HG03196 (cell line): ENCODE measurements at regions not wholly inside any gene's neighbourhood (a gene's known extent, or its start where the extent isn't known, plus 50 kb on each side); places are given as distances from the start of the nearest gene placed in this dataset.

Experiments used
- ATAC-seq: cut with Tn5 transposase; IDR thresholded peaks from one replicate; pipeline ENCODE4 v1.9.1; 2021; ENCODE audit not compliant: unreplicated experiment

- ATAC-seq: no peak
Measured at GRCh38 chr10:57222129-57222528, 861.1 kb upstream of the ZWINT start.

GRCh38 chr10:57221674-57222073, 860.6 kb upstream of the ZWINT start:
- no peak for ATAC-seq

- no peak for ATAC-seq
Measured at GRCh38 chr10:57218382-57218781, 857.3 kb upstream of the ZWINT start.

- no peak for ATAC-seq
Measured at GRCh38 chr10:57202356-57202755, 841.3 kb upstream of the ZWINT start.

GRCh38 chr10:57188846-57189245, 827.8 kb upstream of the ZWINT start:
- ATAC-seq: no peak

GRCh38 chr10:57186201-57186600, 825.1 kb upstream of the ZWINT start:
- ATAC-seq: no peak

GRCh38 chr10:57169597-57169996, 808.5 kb upstream of the ZWINT start:
- ATAC-seq: no peak

- no peak for ATAC-seq
Measured at GRCh38 chr10:57168611-57169240, 807.7 kb upstream of the ZWINT start.

- no peak for ATAC-seq
Measured at GRCh38 chr10:57165671-57166070, 804.6 kb upstream of the ZWINT start.

- ATAC-seq: no peak
Measured at GRCh38 chr10:57162231-57162630, 801.2 kb upstream of the ZWINT start.

- ATAC-seq: no peak
Measured at GRCh38 chr10:57161157-57161556, 800.1 kb upstream of the ZWINT start.

- no peak for ATAC-seq
Measured at GRCh38 chr10:57145548-57145947, 784.5 kb upstream of the ZWINT start.

GRCh38 chr10:57142925-57143576, 782.0 kb upstream of the ZWINT start:
- no peak for ATAC-seq

- no peak for ATAC-seq
Measured at GRCh38 chr10:57141708-57142107, 780.6 kb upstream of the ZWINT start.

- ATAC-seq: no peak
Measured at GRCh38 chr10:57119684-57120083, 758.6 kb upstream of the ZWINT start.

GRCh38 chr10:57113545-57113944, 752.5 kb upstream of the ZWINT start:
- ATAC-seq: no peak

GRCh38 chr10:57102236-57102635, 741.2 kb upstream of the ZWINT start:
- ATAC-seq: no peak

GRCh38 chr10:57098146-57098545, 737.1 kb upstream of the ZWINT start:
- no peak for ATAC-seq

- ATAC-seq: no peak
Measured at GRCh38 chr10:57096044-57096443, 735.0 kb upstream of the ZWINT start.

- no peak for ATAC-seq
Measured at GRCh38 chr10:57094965-57095364, 733.9 kb upstream of the ZWINT start.

GRCh38 chr10:57094083-57094482, 733.0 kb upstream of the ZWINT start:
- no peak for ATAC-seq

GRCh38 chr10:57053530-57053929, 692.5 kb upstream of the ZWINT start:
- ATAC-seq: no peak

- ATAC-seq: no peak
Measured at GRCh38 chr10:57049096-57049495, 688.0 kb upstream of the ZWINT start.
